H1 (cell line): ENCODE measurements at regions not wholly inside any gene's neighbourhood (a gene's known extent, or its start where the extent isn't known, plus 50 kb on each side); places are given as distances from the start of the nearest gene placed in this dataset.

Experiments
- CTCF ChIA-PET: fragments of 300-600 bp; sonication (Branson Sonifier 250); formaldehyde crosslinking; loops from one replicate; lab custom pipeline; 2021; ENCODE audit not compliant: partially characterized antibody; lab: Charles Lee
- POLR2A ChIA-PET: fragments of 300-600 bp; sonication (Branson Sonifier 250); formaldehyde crosslinking; loops from one replicate; lab custom pipeline; 2021; ENCODE audit warnings: inconsistent platforms; ENCODE audit not compliant: partially characterized antibody; lab: Charles Lee
- DNase-seq, 2 experiments: peaks; one replicate each; pipeline versions ENCODE4 v3.0.0 to v3.0.0-alpha.2; 2010 to 2022; ENCODE audit warnings: low spot score in 2 of 2, low read depth in 1 of 2, mixed read lengths in 1 of 2
- FAIRE-seq: peaks from 2 replicates; lab custom pipeline; 2011; peaks lifted over from hg19 to GRCh38; lab: Jason Lieb, UNC
- H2AFZ ChIP-seq: 2 replicates; pipeline ENCODE4 v1.8.1; 2012; ENCODE audit warnings: low read length, inconsistent platforms
- H2AK5ac ChIP-seq: 2 replicates; pipeline ENCODE4 v1.6.1; 2013; ENCODE audit warnings: low read depth, low read length
- H2BK120ac ChIP-seq: replicated peaks from 2 replicates; pipeline ENCODE3; 2013; ENCODE audit warnings: low read depth, low read length, inconsistent platforms
- H2BK12ac ChIP-seq: 2 replicates; pipeline ENCODE4 v1.6.1; 2013; ENCODE audit warnings: low read depth, low read length
- H2BK15ac ChIP-seq: 2 replicates; pipeline ENCODE4 v1.6.1; 2013; ENCODE audit warnings: low read length
- H2BK20ac ChIP-seq: 2 replicates; pipeline ENCODE4 v1.6.1; 2013; ENCODE audit warnings: low read length
- H2BK5ac ChIP-seq: 2 replicates; pipeline ENCODE4 v1.6.1; 2013; ENCODE audit warnings: low read depth, low read length
- H3K14ac ChIP-seq: 2 replicates; pipeline ENCODE4 v1.6.1; 2013; ENCODE audit warnings: inconsistent platforms; ENCODE audit not compliant: insufficient read length
- H3K18ac ChIP-seq: 2 replicates; pipeline ENCODE4 v1.6.1; 2013; ENCODE audit warnings: low read length; ENCODE audit errors: extremely low read depth
- H3K23ac ChIP-seq: 2 replicates; pipeline ENCODE4 v1.6.1; 2013; ENCODE audit warnings: inconsistent platforms; ENCODE audit not compliant: insufficient read length
- H3K23me2 ChIP-seq: 2 replicates; pipeline ENCODE4 v1.6.1; 2013; ENCODE audit warnings: low read depth, low read length
- H3K27ac ChIP-seq: 2 replicates; pipeline ENCODE4 v1.6.1; 2011; ENCODE audit warnings: low read depth, low read length, inconsistent platforms
- H3K27me3 ChIP-seq, 4 experiments: replicated peaks in 1 of 4; 1 replicate in 1 of 4; 2 replicates in 3 of 4; pipeline versions ENCODE4 v1.6.1 to v1.8.1; 2011 to 2013; ENCODE audit warnings: low read length in 3 of 4, mild to moderate bottlenecking in 3 of 4, inconsistent platforms in 2 of 4, mixed read lengths in 2 of 4, moderate library complexity in 1 of 4; ENCODE audit not compliant: control insufficient read depth in 3 of 4, insufficient read depth in 3 of 4; ENCODE audit errors: extremely low read depth in 1 of 4
- H3K36me3 ChIP-seq, 4 experiments: 2 replicates each; pipeline versions ENCODE4 v1.6.1 to v1.8.1; 2011 to 2013; ENCODE audit warnings: mild to moderate bottlenecking in 4 of 4, low read length in 3 of 4, moderate library complexity in 2 of 4, control low read depth in 1 of 4, inconsistent platforms in 1 of 4; ENCODE audit not compliant: insufficient read depth in 4 of 4, control insufficient read depth in 2 of 4
- H3K4ac ChIP-seq: replicated peaks from 2 replicates; pipeline ENCODE3; 2013; ENCODE audit warnings: low read length, low read depth, mixed read lengths, inconsistent platforms; ENCODE audit not compliant: insufficient read length
- H3K4me1 ChIP-seq, 4 experiments: replicated peaks in 1 of 4; 1 replicate in 1 of 4; 2 replicates in 3 of 4; pipeline versions ENCODE4 v1.6.1 to v1.8.1; 2011 to 2013; ENCODE audit warnings: low read length in 3 of 4, inconsistent platforms in 2 of 4, mixed read lengths in 1 of 4; ENCODE audit not compliant: insufficient read depth in 4 of 4, control insufficient read depth in 3 of 4
- H3K4me2 ChIP-seq, 2 experiments: 2 replicates each; pipeline versions ENCODE4 v1.6.1 to v1.8.1; 2011 to 2013; ENCODE audit warnings: low read depth in 2 of 2, low read length in 2 of 2, control low read depth in 1 of 2, inconsistent platforms in 1 of 2, mild to moderate bottlenecking in 1 of 2; ENCODE audit not compliant: insufficient read depth in 1 of 2
- H3K4me3 ChIP-seq, 4 experiments: fragments of 200-600, 300-600 bp in 1 of 4; sonication (generic), shearing (Covaris generic), sonication (Bioruptor Twin) in 1 of 4; 2 replicates each; pipeline versions ENCODE4 v1.5.1 to v1.8.1; 2011 to 2016; ENCODE audit warnings: low read length in 4 of 4, low read depth in 3 of 4, control low read depth in 2 of 4, inconsistent platforms in 2 of 4, mild to moderate bottlenecking in 2 of 4, mixed read lengths in 1 of 4, moderate library complexity in 1 of 4; ENCODE audit not compliant: insufficient read depth in 2 of 4; ENCODE audit errors: extremely low read depth in 1 of 4
- H3K56ac ChIP-seq: replicated peaks from 2 replicates; pipeline ENCODE3; 2013; ENCODE audit warnings: low read depth, mild to moderate bottlenecking, mixed read lengths, low read length, inconsistent platforms; ENCODE audit not compliant: insufficient read length
- H3K79me1 ChIP-seq: 2 replicates; pipeline ENCODE4 v1.6.1; 2013; ENCODE audit warnings: low read depth, low read length, control low read depth
- H3K79me2 ChIP-seq, 2 experiments: 2 replicates each; pipeline versions ENCODE4 v1.6.1 to v1.8.1; 2012 to 2013; ENCODE audit warnings: low read length in 2 of 2, mild to moderate bottlenecking in 2 of 2, inconsistent platforms in 1 of 2; ENCODE audit not compliant: insufficient read depth in 2 of 2, control insufficient read depth in 1 of 2
- H3K9ac ChIP-seq, 4 experiments: replicated peaks in 1 of 4; 1 replicate in 1 of 4; 2 replicates in 3 of 4; pipeline versions ENCODE4 v1.6.1 to v1.8.1; 2011 to 2013; ENCODE audit warnings: low read depth in 3 of 4, low read length in 3 of 4, control low read depth in 2 of 4, mild to moderate bottlenecking in 2 of 4, moderate library complexity in 2 of 4, inconsistent platforms in 1 of 4; ENCODE audit errors: extremely low read depth in 1 of 4
- H3K9me3 ChIP-seq, 2 experiments: 2 replicates each; pipeline versions ENCODE4 v1.6.1 to v1.8.1; 2012 to 2013; ENCODE audit warnings: mild to moderate bottlenecking in 2 of 2, moderate library complexity in 2 of 2, control low read depth in 1 of 2, inconsistent platforms in 1 of 2, low read depth in 1 of 2, low read length in 1 of 2, mixed read lengths in 1 of 2; ENCODE audit not compliant: insufficient read depth in 2 of 2
- H4K20me1 ChIP-seq, 2 experiments: replicated peaks in 1 of 2; 2 replicates each; pipeline versions ENCODE3 to v1.8.1; 2011 to 2013; ENCODE audit warnings: inconsistent platforms in 2 of 2, low read length in 2 of 2, mild to moderate bottlenecking in 1 of 2; ENCODE audit not compliant: insufficient read depth in 2 of 2, control insufficient read depth in 1 of 2
- H4K5ac ChIP-seq: 2 replicates; pipeline ENCODE4 v1.6.1; 2013; ENCODE audit warnings: low read length, low read depth, mixed read lengths, inconsistent platforms; ENCODE audit not compliant: insufficient read length
- H4K8ac ChIP-seq: 2 replicates; pipeline ENCODE4 v1.8.0; 2013; ENCODE audit warnings: mild to moderate bottlenecking, moderate library complexity, low read length, inconsistent platforms; ENCODE audit not compliant: insufficient read depth; ENCODE audit errors: extremely low read depth
- H4K91ac ChIP-seq: replicated peaks from 2 replicates; pipeline ENCODE3; 2013; ENCODE audit warnings: low read length, mixed read lengths, inconsistent platforms; ENCODE audit not compliant: insufficient read length
- ATF2 ChIP-seq: IDR thresholded peaks from 2 replicates; pipeline ENCODE4 v1.6.1; 2012; ENCODE audit warnings: low read length, inconsistent platforms
- BRCA1 ChIP-seq: IDR thresholded peaks from 2 replicates; pipeline ENCODE4 v1.6.1; 2012; ENCODE audit warnings: low read depth, low read length, improper control_type of control experiment
- CHD2 ChIP-seq: IDR thresholded peaks from 2 replicates; pipeline ENCODE4 v1.6.1; 2012; ENCODE audit warnings: low read length, improper control_type of control experiment
- CREB1 ChIP-seq: IDR thresholded peaks from 2 replicates; pipeline ENCODE4 v1.6.1; 2012; ENCODE audit warnings: inconsistent platforms
- EGR1 ChIP-seq: IDR thresholded peaks from 2 replicates; pipeline ENCODE4 v1.6.1; 2011; ENCODE audit warnings: low read depth, low read length, borderline replicate concordance
- EP300 ChIP-seq, 2 experiments: IDR thresholded peaks; 1 replicate in 1 of 2; 2 replicates in 1 of 2; pipeline ENCODE4 v1.6.1; 2011 to 2012; ENCODE audit warnings: low read depth in 2 of 2, low read length in 2 of 2, mild to moderate bottlenecking in 2 of 2, borderline replicate concordance in 1 of 2, inconsistent platforms in 1 of 2, moderate library complexity in 1 of 2
- GABPA ChIP-seq: IDR thresholded peaks from 2 replicates; pipeline ENCODE4 v1.6.1; 2011; ENCODE audit warnings: mild to moderate bottlenecking, low read length, moderate library complexity, borderline replicate concordance; ENCODE audit not compliant: insufficient read depth
- KDM5A ChIP-seq: fragments of 200-600 bp; IDR thresholded peaks from 2 replicates; pipeline ENCODE4 v1.7.1; 2012; ENCODE audit warnings: mild to moderate bottlenecking, low read length, inconsistent platforms, mixed read lengths
- RNF2 ChIP-seq: fragments of 200-900, 300-1000 bp; sonication (generic); IDR thresholded peaks from 2 replicates; pipeline ENCODE4 v1.7.1; 2016; ENCODE audit warnings: borderline replicate concordance, low read depth, mild to moderate bottlenecking, antibody characterized with exemption, low read length; ENCODE audit not compliant: poor library complexity, severe bottlenecking; ENCODE audit errors: missing control alignments
- SIRT6 ChIP-seq: IDR thresholded peaks from one replicate; pipeline ENCODE4 v1.7.1; 2012; ENCODE audit warnings: low read length, inconsistent platforms
- SP2 ChIP-seq: IDR thresholded peaks from 2 replicates; pipeline ENCODE4 v1.6.1; 2012; ENCODE audit warnings: mild to moderate bottlenecking, low read length, inconsistent platforms
- TCF12 ChIP-seq: IDR thresholded peaks from 2 replicates; pipeline ENCODE4 v1.6.1; 2011; ENCODE audit warnings: low read depth, mild to moderate bottlenecking, low read length
- WGBS, 2 experiments: shearing (Covaris generic) in 1 of 2; methylation state at CpG; one replicate each; pipeline versions ENCODE4 v1.1.6 to v1.1.7; 2013 to 2015; ENCODE audit warnings: low lambda C conversion rate in 2 of 2, mixed read lengths in 2 of 2, inconsistent platforms in 1 of 2, low coverage in 1 of 2, missing lambda C conversion rate in 1 of 2; ENCODE audit not compliant: insufficient replicate concordance in 2 of 2, insufficient coverage in 1 of 2, insufficient read length in 1 of 2; ENCODE audit errors: extremely low coverage in 1 of 2, missing lambda C conversion rate in 1 of 2; 5-methylcytosine and 5-hydroxymethylcytosine counted together

GRCh38 chr10:78831461-78831860 lies 237.3 kb upstream of the ZMIZ1 start:
- Histone ChIP-seq H2BK5ac (no peak overlapping the region), H3K79me1 (no peaks in the 10 kb centered on the region), H2BK120ac (no peak overlapping the region), H4K20me1 (no peaks in the 10 kb centered on the region), H2BK20ac (no peak overlapping the region), H3K56ac (no peak overlapping the region), H3K79me2 (no peaks in the 10 kb centered on the region), H3K9ac (no peak overlapping the region), H3K36me3 (no peaks in the 10 kb centered on the region), H3K4me3 (no peak overlapping the region), H3K14ac (no peak overlapping the region), H2BK12ac (no peak overlapping the region), H3K23me2 (no peaks in the 10 kb centered on the region), H3K18ac (no peak overlapping the region), H3K4me2 (no peak overlapping the region), H3K4me1 (no peaks in the 10 kb centered on the region), H2BK15ac (no peak overlapping the region), H3K9me3 (peaks cover 8 to 14% of the 10 kb centered on the region in 2 experiments; a peak in 3 of 4 replicates), H3K27ac (no peak overlapping the region), H2AFZ (no peak overlapping the region), H3K27me3 (peaks cover 0 to 2% (median 0%) of the 10 kb centered on the region in 4 experiments; a peak in 1 of 7 replicates), H4K5ac (no peak overlapping the region), H3K4ac (no peak overlapping the region), H4K8ac (no peak overlapping the region; the same call in 1 of the 2 replicates)
- POLR2A ChIA-PET: no interaction called here
- DNase-seq: no peak
- TF ChIP-seq CHD2 (no peak), CREB1 (no peak), KDM5A (no peak), EGR1 (no peak), ATF2 (no peak), RNF2 (no peak), TCF12 (no peak), SIRT6 (no peak), EP300 (IDR thresholded peaks at IDR 0.05; ENCODE audit: borderline replicate concordance in 1 of 2, low read depth in 2 of 2, low read length in 2 of 2) (no peak), SP2 (no peak), GABPA (no peak), BRCA1 (no peak)
- TF ChIP-seq, all 59 proteins: peak for 0
- Histone ChIP-seq H2AK5ac (no peak overlapping the region), H4K91ac (no peak overlapping the region), H3K23ac (no peak overlapping the region)
- CTCF ChIA-PET: interaction anchor here (0.9 kb wide), 1 partner anchor 9 kb away, joined by 3 read pairs; no protein-coding TSS in a partner anchor
- FAIRE-seq: no peak
- WGBS, 2 experiments: 91% methylated on average over 8 of the region's 8 CpGs; no CpG with 5 or more reads in 1 of the 2 experiments
